GM12892 (cell line): ENCODE measurements at regions not wholly inside any gene's neighbourhood (a gene's known extent, or its start where the extent isn't known, plus 50 kb on each side); places are given as distances from the start of the nearest gene placed in this dataset.

Source experiments
- POLR2A ChIP-seq: IDR thresholded peaks from 2 replicates; pipeline ENCODE4 v1.6.1; 2011; ENCODE audit warnings: low read depth, low read length, control low read depth
- POLR2AphosphoS5 ChIP-seq: IDR thresholded peaks from 2 replicates; pipeline ENCODE4 v1.6.1; 2011; ENCODE audit warnings: low read depth, low read length, control low read depth

- TF ChIP-seq POLR2A (no peak), POLR2AphosphoS5 (no peak)
These were observed 129.3 kb upstream of the RASSF8 start for GRCh38 chr12:25829192-25829591.
